ENCODE measurements at regions not wholly inside any gene's neighbourhood (a gene's known extent, or its start where the extent isn't known, plus 50 kb on each side); places are given as distances from the start of the nearest gene placed in this dataset.

- ChIA-PET RAD21 (ENCODE audit: unreplicated experiment) (no interaction called here), SMC1A (ENCODE audit: uncharacterized antibody, unreplicated experiment) (no interaction called here), CTCF (no interaction called here), POLR2A (no interaction called here)
- DNase-seq (ENCODE audit: low read depth, low spot score) (no peak), ATAC-seq (no peak), FAIRE-seq (no peak)
- intact Hi-C loops (cut with micrococcal nuclease; ENCODE audit: unreplicated experiment) (no loop called here), in situ Hi-C loops (cut with MboI) (no loop called here)
- H3K9me3 ChIP-seq (replicated peaks; ENCODE audit: control insufficient read depth, insufficient read depth, low read length) = no peaks in the 10 kb centered on the region
- no TSS peak for BruUV-seq (replicated peaks)
- 43% methylated on average over 6 of the region's 6 CpGs for WGBS (ENCODE audit: insufficient coverage, insufficient replicate concordance, low lambda C conversion rate, missing lambda C conversion rate)
- TF ChIP-seq POLR2A (IDR thresholded peaks at IDR 0.05; ENCODE audit: low read depth, low read length) = no peak
- TF ChIP-seq SIX5 (IDR thresholded peaks at IDR 0.05; ENCODE audit: low read depth, low read length, severe bottlenecking) = no peak
- no peak for TF ChIP-seq IKZF2 (IDR thresholded peaks at IDR 0.05)
- TF ChIP-seq WRNIP1 (IDR thresholded peaks at IDR 0.05; ENCODE audit: borderline replicate concordance, low read depth, low read length) = no peak
- TF ChIP-seq PAX8 (IDR thresholded peaks at IDR 0.05) = no peak
- TF ChIP-seq BHLHE40 (IDR thresholded peaks at IDR 0.05; ENCODE audit: borderline replicate concordance in 1 of 2, low read depth in 2 of 2, low read length in 1 of 2) = no peak
- TF ChIP-seq STAT1 (conservative IDR thresholded peaks at IDR 0.05) = no peak
- no peak for TF ChIP-seq SUZ12 (IDR thresholded peaks at IDR 0.05; ENCODE audit: unreplicated experiment)
- no peak for TF ChIP-seq PBX3 (IDR thresholded peaks at IDR 0.05; ENCODE audit: insufficient replicate concordance, low read depth, low read length)
- no peak for TF ChIP-seq CEBPZ (IDR thresholded peaks at IDR 0.05; ENCODE audit: low read depth, low read length)
- no peak for TF ChIP-seq MEF2A (IDR thresholded peaks at IDR 0.05; ENCODE audit: insufficient read depth, low read depth, low read length)
- no peak overlapping the region for H2AFZ ChIP-seq (ENCODE audit: control insufficient read depth, low read depth, low read length)
- peaks cover 8% of the 10 kb centered on the region for H3K4me1 ChIP-seq (ENCODE audit: control insufficient read depth, insufficient read depth, low read length)
- H3K36me3 ChIP-seq (ENCODE audit: control insufficient read depth in 2 of 2, insufficient read depth in 2 of 2, low read length in 1 of 2) = no peaks in the 10 kb centered on the region
- H3K4me2 ChIP-seq (ENCODE audit: control insufficient read depth, insufficient read depth) = no peak overlapping the region
- no peaks in the 10 kb centered on the region for H3K79me2 ChIP-seq (ENCODE audit: control insufficient read depth, insufficient read depth, low read length)
- no peaks in the 10 kb centered on the region for H3K27me3 ChIP-seq (replicated peaks in 1 of 2; ENCODE audit: control insufficient read depth in 2 of 2, insufficient read depth in 2 of 2, low read length in 1 of 2)
- H4K20me1 ChIP-seq (ENCODE audit: control insufficient read depth, insufficient read depth) = no peaks in the 10 kb centered on the region
- no peak overlapping the region for H3K27ac ChIP-seq (ENCODE audit: control insufficient read depth, insufficient read depth)
- no peak overlapping the region for H3K9ac ChIP-seq (ENCODE audit: control insufficient read depth, insufficient read depth, low read length)
- H3K4me3 ChIP-seq = no peak overlapping the region
Measured at GRCh38 chr5:175819090-175819425, 52.3 kb upstream of the CPLX2 start.
